ENCODE measurements at regions not wholly inside any gene's neighbourhood (a gene's known extent, or its start where the extent isn't known, plus 50 kb on each side); places are given as distances from the start of the nearest gene placed in this dataset.

DNA sequence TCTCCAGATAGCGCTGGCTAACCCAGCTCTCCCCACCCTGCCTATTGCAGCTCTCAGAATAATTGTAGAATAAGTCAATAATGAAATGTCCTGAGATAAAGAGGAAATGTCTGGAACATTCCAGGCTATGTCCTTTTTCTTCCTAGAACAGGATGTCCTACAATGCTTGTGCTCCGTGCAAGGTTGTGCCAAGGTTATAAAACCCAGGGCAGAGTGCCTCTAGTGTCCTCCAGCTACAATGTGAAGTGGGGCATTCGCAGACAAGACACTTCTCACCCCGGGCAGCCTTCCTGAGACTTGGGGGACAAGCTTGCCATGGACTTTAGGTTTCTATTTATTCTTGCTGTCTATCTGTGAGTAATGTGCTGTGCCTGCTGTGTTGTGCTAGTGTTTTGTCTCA lies 900.6 kb downstream of the TUSC7 start:
- H4K8ac ChIP-seq (ENCODE audit: extremely low read depth, insufficient read depth, low read length): no peak overlapping the region
- no peak for DNase-seq (ENCODE audit: low read depth in 1 of 2, low spot score in 2 of 2)
- H3K79me1 ChIP-seq (ENCODE audit: low read depth, low read length): no peaks in the 10 kb centered on the region
- no peak for FAIRE-seq
- no peaks in the 10 kb centered on the region for H4K20me1 ChIP-seq (replicated peaks in 1 of 2; ENCODE audit: control insufficient read depth in 1 of 2, insufficient read depth in 2 of 2, low read length in 2 of 2)
- no peaks in the 10 kb centered on the region for H3K23me2 ChIP-seq (ENCODE audit: low read depth, low read length)
- H3K56ac ChIP-seq (replicated peaks; ENCODE audit: insufficient read length, low read depth, low read length): no peak overlapping the region
- no peak overlapping the region for H2AK5ac ChIP-seq (ENCODE audit: low read depth, low read length)
- H3K27ac ChIP-seq (ENCODE audit: low read depth, low read length): no peak overlapping the region
- WGBS, 2 experiments (ENCODE audit: extremely low coverage in 1 of 2, insufficient coverage in 1 of 2, insufficient read length in 1 of 2, insufficient replicate concordance in 2 of 2, low coverage in 1 of 2, low lambda C conversion rate in 2 of 2, missing lambda C conversion rate in 1 of 2): 81% methylated on average over 4 of the region's 4 CpGs; no CpG with 5 or more reads in 1 of the 2 experiments
- no peak overlapping the region for H3K23ac ChIP-seq (ENCODE audit: insufficient read length)
- no peaks in the 10 kb centered on the region for H3K4me1 ChIP-seq (replicated peaks in 1 of 4; ENCODE audit: control insufficient read depth in 3 of 4, insufficient read depth in 4 of 4, low read length in 3 of 4)
- no peaks in the 10 kb centered on the region for H3K79me2 ChIP-seq (ENCODE audit: control insufficient read depth in 1 of 2, insufficient read depth in 2 of 2, low read length in 2 of 2)
- no peak overlapping the region for H2BK12ac ChIP-seq (ENCODE audit: low read depth, low read length)
- H4K91ac ChIP-seq (replicated peaks; ENCODE audit: insufficient read length, low read length): no peak overlapping the region
- ChIA-PET POLR2A (ENCODE audit: partially characterized antibody) (no interaction called here), CTCF (ENCODE audit: partially characterized antibody) (no interaction called here)
- no peak overlapping the region for H2BK20ac ChIP-seq (ENCODE audit: low read length)
- no peaks in the 10 kb centered on the region for H3K36me3 ChIP-seq (ENCODE audit: control insufficient read depth in 2 of 4, insufficient read depth in 4 of 4, low read length in 3 of 4)
- H2AFZ ChIP-seq (ENCODE audit: low read length): no peak overlapping the region
- no peaks in the 10 kb centered on the region for H3K27me3 ChIP-seq (replicated peaks in 1 of 4; ENCODE audit: control insufficient read depth in 3 of 4, extremely low read depth in 1 of 4, insufficient read depth in 3 of 4, low read length in 3 of 4)
- H3K4ac ChIP-seq (replicated peaks; ENCODE audit: insufficient read length, low read depth, low read length): no peak overlapping the region
- no peak overlapping the region for H3K18ac ChIP-seq (ENCODE audit: extremely low read depth, low read length)
- H2BK15ac ChIP-seq (ENCODE audit: low read length): no peak overlapping the region
- no peak overlapping the region for H3K4me3 ChIP-seq (ENCODE audit: extremely low read depth in 1 of 4, insufficient read depth in 2 of 4, low read depth in 3 of 4, low read length in 4 of 4)
- no peak overlapping the region for H3K14ac ChIP-seq (ENCODE audit: insufficient read length)
- no peak overlapping the region for H2BK5ac ChIP-seq (ENCODE audit: low read depth, low read length)
- H3K9me3 ChIP-seq (ENCODE audit: insufficient read depth in 2 of 2, low read depth in 1 of 2, low read length in 1 of 2): no peaks in the 10 kb centered on the region
- no peak overlapping the region for H2BK120ac ChIP-seq (replicated peaks; ENCODE audit: low read depth, low read length)
- no peak overlapping the region for H3K9ac ChIP-seq (replicated peaks in 1 of 4; ENCODE audit: extremely low read depth in 1 of 4, low read depth in 3 of 4, low read length in 3 of 4)
- no peak overlapping the region for H4K5ac ChIP-seq (ENCODE audit: insufficient read length, low read depth, low read length)
- no peak overlapping the region for H3K4me2 ChIP-seq (ENCODE audit: insufficient read depth in 1 of 2, low read depth in 2 of 2, low read length in 2 of 2)
- no peak for TF ChIP-seq RXRA (IDR thresholded peaks at IDR 0.05; ENCODE audit: insufficient read depth, low read depth, low read length)
- TF ChIP-seq KDM4A (IDR thresholded peaks at IDR 0.05; ENCODE audit: low read depth, low read length, severe bottlenecking): no peak
- no peak for TF ChIP-seq CTBP2 (IDR thresholded peaks at IDR 0.05; ENCODE audit: borderline replicate concordance, insufficient read depth, insufficient read length, low read length)
- no peak for TF ChIP-seq BCL11A (IDR thresholded peaks at IDR 0.05; ENCODE audit: low read depth in 2 of 2, low read length in 2 of 2)
- TF ChIP-seq, protein P1, sequence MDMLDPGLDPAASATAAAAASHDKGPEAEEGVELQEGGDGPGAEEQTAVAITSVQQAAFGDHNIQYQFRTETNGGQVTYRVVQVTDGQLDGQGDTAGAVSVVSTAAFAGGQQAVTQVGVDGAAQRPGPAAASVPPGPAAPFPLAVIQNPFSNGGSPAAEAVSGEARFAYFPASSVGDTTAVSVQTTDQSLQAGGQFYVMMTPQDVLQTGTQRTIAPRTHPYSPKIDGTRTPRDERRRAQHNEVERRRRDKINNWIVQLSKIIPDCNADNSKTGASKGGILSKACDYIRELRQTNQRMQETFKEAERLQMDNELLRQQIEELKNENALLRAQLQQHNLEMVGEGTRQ (IDR thresholded peaks at IDR 0.05; ENCODE audit: low read length): no peak
- no peak for TF ChIP-seq SRF (IDR thresholded peaks at IDR 0.05; ENCODE audit: low read depth, low read length)
- no peak for TF ChIP-seq TBP (IDR thresholded peaks at IDR 0.05; ENCODE audit: low read depth, low read length)
- TF ChIP-seq SIRT6 (IDR thresholded peaks at IDR 0.05; ENCODE audit: low read length): no peak
- no peak for TF ChIP-seq SIN3A (conservative IDR thresholded peaks at IDR 0.05 in 1 of 2, IDR thresholded peaks at IDR 0.05 in 1 of 2; ENCODE audit: low read depth in 1 of 2, low read length in 2 of 2)
- no peak for TF ChIP-seq JUND (IDR thresholded peaks at IDR 0.05; ENCODE audit: low read length)
- TF ChIP-seq GTF2F1 (IDR thresholded peaks at IDR 0.05; ENCODE audit: borderline replicate concordance, low read depth, low read length): no peak
- no peak for TF ChIP-seq NRF1 (IDR thresholded peaks at IDR 0.05; ENCODE audit: low read depth, low read length)
- no peak for TF ChIP-seq BRCA1 (IDR thresholded peaks at IDR 0.05; ENCODE audit: low read depth, low read length)
